Prostate gland (tissue), 2 donors: ENCODE measurements at regions not wholly inside any gene's neighbourhood (a gene's known extent, or its start where the extent isn't known, plus 50 kb on each side); places are given as distances from the start of the nearest gene placed in this dataset.

Experiments used
- CTCF ChIP-seq, 4 experiments: fragments of 200-600 bp in 2 of 4; fragments of 450-650 bp in 2 of 4; sonication (generic) in 2 of 4; IDR thresholded peaks; 1 replicate in 3 of 4; 2 replicates in 1 of 4; pipeline ENCODE4 v1.5.1; 2016 to 2019; ENCODE audit warnings: antibody characterized with exemption in 4 of 4, mild to moderate bottlenecking in 2 of 4, moderate library complexity in 2 of 4
- POLR2AphosphoS5 ChIP-seq: sonication (generic); formaldehyde crosslinking; IDR thresholded peaks from one replicate; pipeline ENCODE4 v1.6.1; 2017; ENCODE audit warnings: antibody characterized with exemption

GRCh38 chr7:95700917-95701316 is 71.4 kb upstream of the DYNC1I1 start:
- TF ChIP-seq CTCF (IDR thresholded peaks at IDR 0.05): no peak
- TF ChIP-seq POLR2AphosphoS5: no peak
